SK-N-MC (cell line): ENCODE measurements at regions not wholly inside any gene's neighbourhood (a gene's known extent, or its start where the extent isn't known, plus 50 kb on each side); places are given as distances from the start of the nearest gene placed in this dataset.

Experiments used
- EZH2 ChIP-seq: fragments of 200-600 bp; sonication (generic); IDR thresholded peaks from one replicate; pipeline ENCODE4 v1.6.1; 2017; ENCODE audit warnings: antibody characterized with exemption
- FOXP2 ChIP-seq: optimal IDR thresholded peaks from 2 replicates; pipeline ENCODE3; 2011; ENCODE audit warnings: mild to moderate bottlenecking, moderate library complexity; ENCODE audit not compliant: insufficient read depth; ENCODE audit errors: extremely low read length, control extremely low read depth
- POLR2AphosphoS5 ChIP-seq: IDR thresholded peaks from 2 replicates; pipeline ENCODE4 v1.6.1; 2012; ENCODE audit warnings: mild to moderate bottlenecking, low read depth, low read length, borderline replicate concordance

- TF ChIP-seq EZH2 (no peak), FOXP2 (no peak), POLR2AphosphoS5 (no peak)
Measured at GRCh38 chr1:195897076-195897475, 711.2 kb downstream of the KCNT2 start.
